ENCODE measurements at regions not wholly inside any gene's neighbourhood (a gene's known extent, or its start where the extent isn't known, plus 50 kb on each side); places are given as distances from the start of the nearest gene placed in this dataset.

DNA sequence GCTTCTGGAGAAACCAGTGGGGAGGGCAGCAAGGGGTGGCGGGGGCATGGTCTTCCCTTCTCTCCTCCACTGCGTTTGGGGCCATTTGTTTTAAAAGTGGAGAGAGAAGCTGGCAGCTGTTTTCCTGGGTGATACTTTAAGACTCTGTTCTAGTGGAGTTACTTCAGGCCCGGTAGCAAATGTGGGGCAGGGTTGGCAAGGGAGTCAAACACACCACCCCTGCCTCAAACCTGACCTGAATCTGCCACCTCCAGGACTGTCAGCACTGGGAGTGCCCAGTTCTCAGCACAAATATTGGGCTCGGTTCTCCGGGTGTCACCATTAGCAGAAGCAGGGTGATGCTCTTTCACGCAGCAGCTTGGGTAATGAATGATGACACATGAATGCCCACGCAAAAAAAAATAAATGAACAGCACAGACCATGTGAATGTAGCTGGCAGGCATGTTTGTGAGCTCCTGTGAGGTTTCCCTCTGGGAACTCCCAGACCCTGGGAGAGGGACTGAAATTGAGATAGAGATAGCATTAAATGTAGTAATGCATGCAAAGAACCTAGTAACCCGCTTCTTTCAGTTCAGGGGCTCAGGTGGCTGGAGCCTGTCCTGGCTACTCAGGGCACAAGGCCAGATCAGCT, 424.0 kb downstream of the MCTP2 start:
- H3K9me3 ChIP-seq = no peaks in the 10 kb centered on the region
- H3K36me3 ChIP-seq (replicated peaks in 1 of 2; ENCODE audit: control insufficient read depth in 1 of 2, insufficient read depth in 2 of 2, low read length in 1 of 2) = no peaks in the 10 kb centered on the region
- H4K20me1 ChIP-seq (ENCODE audit: insufficient read depth) = no peaks in the 10 kb centered on the region
- no peak overlapping the region for H3K9ac ChIP-seq
- H3K79me2 ChIP-seq (ENCODE audit: insufficient read depth) = no peaks in the 10 kb centered on the region
- CTCF ChIA-PET = interaction anchor here (1.1 to 1.2 kb wide), 2 partner anchors 13 to 15 kb away, joined by 3 read pairs; no protein-coding TSS in a partner anchor
- no peaks in the 10 kb centered on the region for H3K9me2 ChIP-seq
- WGBS (ENCODE audit: low lambda C conversion rate) = 32% methylated on average over 8 of the region's 8 CpGs
- H3K27ac ChIP-seq (ENCODE audit: low read depth in 2 of 2, low read length in 1 of 2) = no peak overlapping the region
- H2AFZ ChIP-seq (ENCODE audit: low read depth) = no peak overlapping the region
- no peak overlapping the region for H3K4me3 ChIP-seq (ENCODE audit: low read depth in 2 of 2, low read length in 1 of 2)
- no peaks in the 10 kb centered on the region for H3K4me1 ChIP-seq (ENCODE audit: control insufficient read depth in 1 of 2, insufficient read depth in 2 of 2, low read depth in 1 of 2, low read length in 1 of 2)
- DNase-seq = no peak
- no peaks in the 10 kb centered on the region for H3K27me3 ChIP-seq (ENCODE audit: insufficient read depth)
- POLR2A ChIA-PET = no interaction called here
- TF ChIP-seq, protein P1, sequence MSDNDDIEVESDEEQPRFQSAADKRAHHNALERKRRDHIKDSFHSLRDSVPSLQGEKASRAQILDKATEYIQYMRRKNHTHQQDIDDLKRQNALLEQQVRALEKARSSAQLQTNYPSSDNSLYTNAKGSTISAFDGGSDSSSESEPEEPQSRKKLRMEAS (IDR thresholded peaks at IDR 0.05; ENCODE audit: low read depth) = no peak
- TF ChIP-seq, protein P2, sequence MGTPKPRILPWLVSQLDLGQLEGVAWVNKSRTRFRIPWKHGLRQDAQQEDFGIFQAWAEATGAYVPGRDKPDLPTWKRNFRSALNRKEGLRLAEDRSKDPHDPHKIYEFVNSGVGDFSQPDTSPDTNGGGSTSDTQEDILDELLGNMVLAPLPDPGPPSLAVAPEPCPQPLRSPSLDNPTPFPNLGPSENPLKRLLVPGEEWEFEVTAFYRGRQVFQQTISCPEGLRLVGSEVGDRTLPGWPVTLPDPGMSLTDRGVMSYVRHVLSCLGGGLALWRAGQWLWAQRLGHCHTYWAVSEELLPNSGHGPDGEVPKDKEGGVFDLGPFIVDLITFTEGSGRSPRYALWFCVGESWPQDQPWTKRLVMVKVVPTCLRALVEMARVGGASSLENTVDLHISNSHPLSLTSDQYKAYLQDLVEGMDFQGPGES (IDR thresholded peaks at IDR 0.05; ENCODE audit: low read depth, low read length) = no peak
- TF ChIP-seq TCF12 (IDR thresholded peaks at IDR 0.05) (no peak), TAF1 (IDR thresholded peaks at IDR 0.05; ENCODE audit: borderline replicate concordance, low read depth, low read length) (no peak), GABPA (IDR thresholded peaks at IDR 0.05; ENCODE audit: low read depth) (no peak), FOXM1 (IDR thresholded peaks at IDR 0.05; ENCODE audit: low read depth) (no peak), SIN3A (IDR thresholded peaks at IDR 0.05; ENCODE audit: borderline replicate concordance, low read depth, low read length) (no peak), MXI1 (IDR thresholded peaks at IDR 0.05; ENCODE audit: low read depth, low read length) (no peak), GATA2 (CRISPR knock-in tag; IDR thresholded peaks at IDR 0.05) (no peak), REST (IDR thresholded peaks at IDR 0.05; ENCODE audit: low read depth, low read length) (no peak), EP300 (IDR thresholded peaks at IDR 0.05; ENCODE audit: borderline replicate concordance in 1 of 2, low read depth in 1 of 2, low read length in 1 of 2) (no peak), RXRA (IDR thresholded peaks at IDR 0.05; ENCODE audit: borderline replicate concordance, low read depth) (no peak)
- no peak overlapping the region for H3K4me2 ChIP-seq
- no peaks in the 10 kb centered on the region for H3F3A ChIP-seq (replicated peaks; ENCODE audit: insufficient read depth)
